HG03460 (cell line): ENCODE measurements at regions not wholly inside any gene's neighbourhood (a gene's known extent, or its start where the extent isn't known, plus 50 kb on each side); places are given as distances from the start of the nearest gene placed in this dataset.

Source experiments
- ATAC-seq: cut with Tn5 transposase; IDR thresholded peaks from one replicate; pipeline ENCODE4 v1.9.1; 2021; ENCODE audit not compliant: unreplicated experiment

- no peak for ATAC-seq
Observed at GRCh38 chr5:2658881-2659470, 92.5 kb downstream of the IRX2 start.

GRCh38 chr5:2658447-2658846 lies 93.0 kb downstream of the IRX2 start:
- no peak for ATAC-seq

GRCh38 chr5:2657151-2657550 lies 94.3 kb downstream of the IRX2 start:
- ATAC-seq = no peak

- ATAC-seq = no peak
Observed at GRCh38 chr5:2656206-2656605, 95.3 kb downstream of the IRX2 start.

GRCh38 chr5:2653991-2654390 lies 97.5 kb downstream of the IRX2 start:
- no peak for ATAC-seq

- no peak for ATAC-seq
Observed at GRCh38 chr5:2651116-2651515, 100.4 kb downstream of the IRX2 start.

- ATAC-seq = no peak
Observed at GRCh38 chr5:2642684-2643345, 108.7 kb downstream of the IRX2 start.

GRCh38 chr5:2640717-2641116 lies 110.8 kb downstream of the IRX2 start:
- no peak for ATAC-seq

GRCh38 chr5:2639425-2639824 lies 112.1 kb downstream of the IRX2 start:
- no peak for ATAC-seq

GRCh38 chr5:2634399-2635176 lies 116.9 kb downstream of the IRX2 start:
- ATAC-seq = no peak

- ATAC-seq = no peak
Observed at GRCh38 chr5:2633992-2634391, 117.5 kb downstream of the IRX2 start.

GRCh38 chr5:2631758-2632157 lies 119.7 kb downstream of the IRX2 start:
- ATAC-seq = no peak

- no peak for ATAC-seq
Observed at GRCh38 chr5:2629045-2629444, 122.4 kb downstream of the IRX2 start.

- ATAC-seq = no peak
Observed at GRCh38 chr5:2627867-2628266, 123.6 kb downstream of the IRX2 start.

GRCh38 chr5:2626572-2626971 lies 124.9 kb downstream of the IRX2 start:
- ATAC-seq = no peak

- ATAC-seq = no peak
Observed at GRCh38 chr5:2622866-2623265, 128.6 kb downstream of the IRX2 start.

GRCh38 chr5:2621631-2622030 lies 129.8 kb downstream of the IRX2 start:
- ATAC-seq = no peak

- ATAC-seq = no peak
Observed at GRCh38 chr5:2619216-2619615, 132.3 kb downstream of the IRX2 start.

GRCh38 chr5:2617461-2617860 lies 134.0 kb downstream of the IRX2 start:
- ATAC-seq = no peak

GRCh38 chr5:2615917-2616316 lies 135.6 kb downstream of the IRX2 start:
- ATAC-seq = no peak

- no peak for ATAC-seq
Observed at GRCh38 chr5:2614571-2614970, 136.9 kb downstream of the IRX2 start.

GRCh38 chr5:2611659-2612058 lies 139.8 kb downstream of the IRX2 start:
- no peak for ATAC-seq
